ENCODE measurements at regions not wholly inside any gene's neighbourhood (a gene's known extent, or its start where the extent isn't known, plus 50 kb on each side); places are given as distances from the start of the nearest gene placed in this dataset.

DNA sequence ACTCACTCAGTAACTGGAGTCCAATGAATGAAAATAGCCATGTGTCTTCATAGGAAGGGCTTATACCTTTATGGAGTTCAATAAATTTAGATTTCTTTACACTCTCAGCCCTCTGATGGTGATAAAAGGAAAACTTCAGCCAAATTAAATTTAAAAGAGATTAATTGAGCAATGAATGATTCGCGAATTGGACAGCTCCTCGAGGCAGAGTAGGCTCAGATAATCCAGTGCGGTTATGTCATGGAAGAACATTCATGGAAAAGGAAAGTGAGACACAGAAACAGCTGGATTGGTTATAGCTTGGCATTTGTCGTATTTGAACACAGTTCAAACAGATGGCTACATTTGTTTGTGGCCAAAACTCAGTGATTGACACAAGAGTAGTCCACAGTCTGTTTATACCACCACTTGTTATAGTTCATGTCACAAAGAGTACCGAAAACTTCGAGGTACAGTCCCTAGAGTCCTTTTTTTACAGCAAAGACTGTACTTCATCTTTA, 54.6 kb upstream of the TACR3 start:
- no peak for TF ChIP-seq CSDC2 (CRISPR knock-in tag; IDR thresholded peaks at IDR 0.05)
- TF ChIP-seq ZNF8 (CRISPR knock-in tag; IDR thresholded peaks at IDR 0.05), result no peak
- TF ChIP-seq OSR1 (CRISPR knock-in tag; IDR thresholded peaks at IDR 0.05), result no peak
- TF ChIP-seq RARB (CRISPR knock-in tag; IDR thresholded peaks at IDR 0.05), result no peak
- TF ChIP-seq, protein P1, sequence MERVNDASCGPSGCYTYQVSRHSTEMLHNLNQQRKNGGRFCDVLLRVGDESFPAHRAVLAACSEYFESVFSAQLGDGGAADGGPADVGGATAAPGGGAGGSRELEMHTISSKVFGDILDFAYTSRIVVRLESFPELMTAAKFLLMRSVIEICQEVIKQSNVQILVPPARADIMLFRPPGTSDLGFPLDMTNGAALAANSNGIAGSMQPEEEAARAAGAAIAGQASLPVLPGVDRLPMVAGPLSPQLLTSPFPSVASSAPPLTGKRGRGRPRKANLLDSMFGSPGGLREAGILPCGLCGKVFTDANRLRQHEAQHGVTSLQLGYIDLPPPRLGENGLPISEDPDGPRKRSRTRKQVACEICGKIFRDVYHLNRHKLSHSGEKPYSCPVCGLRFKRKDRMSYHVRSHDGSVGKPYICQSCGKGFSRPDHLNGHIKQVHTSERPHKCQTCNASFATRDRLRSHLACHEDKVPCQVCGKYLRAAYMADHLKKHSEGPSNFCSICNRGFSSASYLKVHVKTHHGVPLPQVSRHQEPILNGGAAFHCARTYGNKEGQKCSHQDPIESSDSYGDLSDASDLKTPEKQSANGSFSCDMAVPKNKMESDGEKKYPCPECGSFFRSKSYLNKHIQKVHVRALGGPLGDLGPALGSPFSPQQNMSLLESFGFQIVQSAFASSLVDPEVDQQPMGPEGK (CRISPR knock-in tag; IDR thresholded peaks at IDR 0.05; ENCODE audit: borderline replicate concordance), result no peak
- no peak for TF ChIP-seq SNAI2 (CRISPR knock-in tag; IDR thresholded peaks at IDR 0.05)
- TF ChIP-seq ZNF565 (CRISPR knock-in tag; conservative IDR thresholded peaks at IDR 0.05; ENCODE audit: low read depth), result no peak
- no peak for TF ChIP-seq ARNTL (CRISPR knock-in tag; IDR thresholded peaks at IDR 0.05; ENCODE audit: borderline replicate concordance, low read depth)
- TF ChIP-seq ZFP3 (CRISPR knock-in tag; IDR thresholded peaks at IDR 0.05), result no peak
- TF ChIP-seq PPARA (CRISPR knock-in tag; IDR thresholded peaks at IDR 0.05; ENCODE audit: borderline replicate concordance), result no peak
- TF ChIP-seq ZFP30 (CRISPR knock-in tag; IDR thresholded peaks at IDR 0.05), result no peak

All from SK-N-SH treated with all-trans-retinoic acid at 6 μM for 48 hours (cell line).